Nephron (organoid): ENCODE measurements at regions not wholly inside any gene's neighbourhood (a gene's known extent, or its start where the extent isn't known, plus 50 kb on each side); places are given as distances from the start of the nearest gene placed in this dataset.

Source experiments
- H3K27ac Mint-ChIP-seq, 3 experiments: 2 replicates each; pipeline ENCODE4 v1.8.0; 2020; ENCODE audit warnings: mixed read lengths in 3 of 3, mild to moderate bottlenecking in 2 of 3, moderate library complexity in 1 of 3
- H3K27me3 Mint-ChIP-seq: 2 replicates; pipeline ENCODE4 v1.8.0; 2021; ENCODE audit warnings: low read depth, mild to moderate bottlenecking, moderate library complexity, mixed read lengths
- H3K36me3 Mint-ChIP-seq: 2 replicates; pipeline ENCODE4 v1.8.0; 2020; ENCODE audit warnings: low read depth, mixed read lengths
- H3K4me1 Mint-ChIP-seq: 2 replicates; pipeline ENCODE4 v1.8.0; 2020; ENCODE audit warnings: mixed read lengths
- H3K4me3 Mint-ChIP-seq, 3 experiments: 2 replicates each; pipeline ENCODE4 v1.8.0; 2020; ENCODE audit warnings: mild to moderate bottlenecking in 3 of 3, mixed read lengths in 3 of 3, moderate library complexity in 2 of 3
- H3K9me3 Mint-ChIP-seq: 2 replicates; pipeline ENCODE4 v1.8.0; 2020; ENCODE audit warnings: mixed read lengths
- TF ChIP-seq, protein P1 (sequence below), 3 experiments: fragments of 200-600 bp; sonication (generic); IDR thresholded peaks; one replicate each; pipeline ENCODE4 v1.5.0; 2021; ENCODE audit warnings: antibody characterized with exemption in 3 of 3; ENCODE audit not compliant: unreplicated experiment in 3 of 3

DNA sequence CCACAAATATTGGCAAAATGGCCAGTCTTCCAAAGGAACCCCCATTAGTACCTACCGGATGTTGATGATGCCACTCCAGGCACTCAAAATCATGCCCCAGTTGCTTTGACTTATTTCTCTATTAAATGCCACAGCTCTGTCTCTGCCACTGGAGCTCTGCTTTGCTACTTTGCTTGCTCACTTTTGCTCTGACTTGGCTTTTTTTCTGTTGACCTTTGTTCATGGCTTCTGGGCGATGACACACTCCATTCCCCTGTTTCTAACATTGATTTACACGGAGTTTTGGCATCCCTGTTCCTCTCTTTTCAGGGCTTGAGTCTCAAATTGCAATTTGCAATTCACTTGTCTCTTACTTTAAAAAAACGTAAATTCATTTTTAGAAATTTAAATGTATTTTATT is 217.1 kb upstream of the SPRY2 start:
- TF ChIP-seq, protein P1, sequence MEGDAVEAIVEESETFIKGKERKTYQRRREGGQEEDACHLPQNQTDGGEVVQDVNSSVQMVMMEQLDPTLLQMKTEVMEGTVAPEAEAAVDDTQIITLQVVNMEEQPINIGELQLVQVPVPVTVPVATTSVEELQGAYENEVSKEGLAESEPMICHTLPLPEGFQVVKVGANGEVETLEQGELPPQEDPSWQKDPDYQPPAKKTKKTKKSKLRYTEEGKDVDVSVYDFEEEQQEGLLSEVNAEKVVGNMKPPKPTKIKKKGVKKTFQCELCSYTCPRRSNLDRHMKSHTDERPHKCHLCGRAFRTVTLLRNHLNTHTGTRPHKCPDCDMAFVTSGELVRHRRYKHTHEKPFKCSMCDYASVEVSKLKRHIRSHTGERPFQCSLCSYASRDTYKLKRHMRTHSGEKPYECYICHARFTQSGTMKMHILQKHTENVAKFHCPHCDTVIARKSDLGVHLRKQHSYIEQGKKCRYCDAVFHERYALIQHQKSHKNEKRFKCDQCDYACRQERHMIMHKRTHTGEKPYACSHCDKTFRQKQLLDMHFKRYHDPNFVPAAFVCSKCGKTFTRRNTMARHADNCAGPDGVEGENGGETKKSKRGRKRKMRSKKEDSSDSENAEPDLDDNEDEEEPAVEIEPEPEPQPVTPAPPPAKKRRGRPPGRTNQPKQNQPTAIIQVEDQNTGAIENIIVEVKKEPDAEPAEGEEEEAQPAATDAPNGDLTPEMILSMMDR (IDR thresholded peaks at IDR 0.05; ENCODE audit: unreplicated experiment in 3 of 3) = no peak
- H3K9me3 Mint-ChIP-seq = no peaks in the 10 kb centered on the region
- peaks cover 53% of the 10 kb centered on the region for H3K4me1 Mint-ChIP-seq
- peak overlapping the region in 2 of 3 experiments; percentile 63 to 90 for H3K27ac Mint-ChIP-seq
- H3K36me3 Mint-ChIP-seq = no peaks in the 10 kb centered on the region
- H3K4me3 Mint-ChIP-seq = no peak overlapping the region
- peaks cover 5% of the 10 kb centered on the region for H3K27me3 Mint-ChIP-seq

DNA sequence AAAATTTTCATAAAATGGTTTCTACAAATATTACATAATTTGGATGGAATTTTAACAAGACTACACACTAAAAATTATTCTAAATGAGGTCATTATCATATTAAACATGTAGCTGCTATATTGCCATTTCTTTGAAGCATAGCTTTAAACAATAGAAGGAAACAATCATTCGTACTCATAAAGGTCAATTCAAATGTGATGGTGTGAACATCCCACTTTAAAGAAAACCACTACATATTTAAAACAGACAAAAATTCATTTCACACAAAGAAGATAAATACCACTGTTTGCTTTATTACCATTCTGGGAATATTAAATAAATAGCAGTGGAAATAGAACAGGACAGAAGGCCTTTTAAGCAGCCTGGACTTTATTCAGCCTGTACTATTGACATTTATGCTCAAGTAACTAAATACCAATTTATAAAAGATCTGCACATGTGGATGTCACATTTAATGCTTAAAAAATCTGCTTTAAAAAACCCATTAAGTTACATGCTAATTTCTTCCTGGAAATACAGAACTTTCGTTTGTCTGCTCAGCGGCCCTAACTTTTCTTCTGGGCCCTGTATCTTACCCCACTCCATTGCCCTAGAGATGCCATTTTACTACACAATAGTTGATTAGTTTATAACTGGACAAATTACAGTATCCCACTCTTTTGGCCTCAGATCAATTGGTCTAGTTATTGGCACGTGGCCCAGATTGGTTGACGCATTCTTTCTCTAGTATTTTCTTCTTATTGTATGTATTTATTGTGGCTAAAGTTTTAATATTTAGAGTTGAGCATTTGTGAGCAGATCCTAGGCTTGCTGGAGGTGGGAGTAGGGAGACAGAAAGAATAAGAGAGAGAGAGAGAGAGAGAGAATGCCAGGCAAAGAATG is 215.1 kb upstream of the SPRY2 start:
- Mint-ChIP-seq H3K4me3 (no peak overlapping the region), H3K9me3 (no peaks in the 10 kb centered on the region), H3K27me3 (peaks cover 5% of the 10 kb centered on the region), H3K4me1 (peaks cover 50% of the 10 kb centered on the region), H3K36me3 (no peaks in the 10 kb centered on the region), H3K27ac (peak overlapping the region in 1 of 3 experiments; percentile 12)
- TF ChIP-seq, protein P1 (IDR thresholded peaks at IDR 0.05; ENCODE audit: unreplicated experiment in 3 of 3) = no peak

DNA sequence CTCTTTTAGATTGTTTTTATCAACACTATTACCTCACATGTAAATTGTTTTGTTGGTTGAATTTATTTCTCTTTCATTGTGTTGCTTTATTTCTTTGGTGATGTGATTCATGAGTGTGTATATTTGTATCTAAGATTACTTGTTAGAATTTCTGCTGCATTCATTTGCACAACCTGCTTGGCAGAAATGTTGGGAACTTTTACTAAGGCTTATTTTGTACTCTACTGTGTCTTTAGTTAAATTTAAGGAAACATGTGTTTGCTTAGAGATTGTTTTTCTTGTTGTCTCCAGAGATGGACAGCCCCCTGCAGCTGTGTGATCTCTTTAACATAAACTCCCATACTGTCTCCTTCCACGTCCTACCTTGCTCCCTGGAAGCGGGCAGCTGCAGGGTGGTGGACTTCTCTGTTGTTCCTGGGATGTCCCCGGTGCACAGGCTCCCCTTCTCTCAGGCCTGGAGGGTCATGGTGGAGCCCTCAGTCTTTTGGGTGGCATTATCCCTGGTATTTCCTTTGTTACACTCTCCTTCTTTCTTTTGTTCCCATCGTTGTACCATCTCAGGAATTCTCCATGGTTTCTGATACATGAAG is 212.0 kb upstream of the SPRY2 start:
- Mint-ChIP-seq H3K9me3 (no peaks in the 10 kb centered on the region), H3K4me3 (no peak overlapping the region), H3K27ac (peak overlapping the region; percentile 28 to 77 (median 50)), H3K27me3 (no peaks in the 10 kb centered on the region), H3K4me1 (peaks cover 55% of the 10 kb centered on the region), H3K36me3 (no peaks in the 10 kb centered on the region)
- TF ChIP-seq, protein P1 (IDR thresholded peaks at IDR 0.05; ENCODE audit: unreplicated experiment in 3 of 3) = no peak

DNA sequence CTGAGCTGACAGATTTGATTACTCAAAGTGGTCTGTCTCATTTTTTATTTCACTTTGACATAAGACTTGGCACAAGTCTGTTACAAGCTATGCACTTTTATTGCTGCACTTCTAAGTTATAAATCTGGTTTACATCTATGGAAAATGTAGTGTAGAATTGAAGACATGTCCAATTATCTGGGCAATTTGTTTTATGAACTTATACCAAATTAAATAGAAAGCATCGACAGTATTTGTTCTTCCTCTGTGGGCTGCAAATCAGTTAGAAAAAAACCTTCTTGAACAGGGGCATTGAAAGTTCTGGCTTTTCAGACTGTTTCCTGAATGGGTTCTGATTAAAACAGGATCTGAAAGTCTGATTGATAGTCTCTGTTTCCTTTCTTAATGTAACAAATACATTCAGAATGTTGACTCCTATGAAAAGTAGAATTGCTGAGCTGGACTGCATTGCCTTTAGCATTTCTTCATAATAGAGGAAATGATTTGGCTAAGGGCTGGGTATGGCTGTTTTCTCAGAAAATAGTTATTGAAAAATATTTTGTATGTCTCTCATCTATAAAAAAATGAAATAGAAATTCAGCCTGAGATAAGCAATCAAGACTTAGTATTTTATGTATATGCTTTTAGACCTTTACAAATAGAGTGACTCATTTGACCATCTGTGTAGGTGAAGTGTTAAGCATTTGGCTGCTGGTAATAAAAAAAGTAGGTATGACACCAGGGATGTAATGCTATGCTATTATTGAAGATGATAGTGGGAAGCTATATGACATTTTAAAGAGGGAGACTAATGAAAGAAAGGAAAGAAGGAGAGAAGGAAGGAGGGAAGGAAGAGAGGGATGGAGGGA is 210.9 kb upstream of the SPRY2 start:
- no peak overlapping the region for H3K4me3 Mint-ChIP-seq
- TF ChIP-seq, protein P1 (IDR thresholded peaks at IDR 0.05; ENCODE audit: unreplicated experiment in 3 of 3) = no peak
- peak overlapping the region; percentile 50 to 84 (median 70) for H3K27ac Mint-ChIP-seq
- no peaks in the 10 kb centered on the region for H3K36me3 Mint-ChIP-seq
- H3K27me3 Mint-ChIP-seq = no peaks in the 10 kb centered on the region
- H3K4me1 Mint-ChIP-seq = peaks cover 57% of the 10 kb centered on the region
- H3K9me3 Mint-ChIP-seq = no peaks in the 10 kb centered on the region

DNA sequence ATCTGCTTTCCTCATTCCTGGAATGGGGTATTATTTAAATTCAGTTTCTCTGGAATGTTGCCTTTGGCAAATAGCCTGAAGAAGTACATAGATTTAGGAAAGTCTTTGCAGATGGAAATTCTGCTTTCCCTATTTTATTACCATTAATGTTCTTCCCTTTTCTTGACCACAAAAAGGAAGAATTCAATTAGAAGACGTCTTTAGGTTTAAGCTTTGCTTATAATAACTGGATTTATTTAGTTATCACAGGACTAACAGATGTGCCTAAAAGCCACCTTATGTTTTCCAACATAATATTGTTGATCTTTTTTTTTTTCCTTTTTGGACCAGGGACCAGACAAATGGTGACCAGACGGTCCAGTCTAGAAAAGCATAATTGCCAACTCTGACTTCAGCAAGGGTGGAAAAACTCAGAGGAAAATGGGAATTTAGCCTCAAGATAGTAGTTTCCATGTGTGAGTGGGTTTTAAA is 210.1 kb upstream of the SPRY2 start:
- Mint-ChIP-seq H3K4me1 (peaks cover 51% of the 10 kb centered on the region), H3K27me3 (no peaks in the 10 kb centered on the region), H3K36me3 (no peaks in the 10 kb centered on the region), H3K27ac (peak overlapping the region; percentile 14 to 69 (median 20)), H3K9me3 (no peaks in the 10 kb centered on the region), H3K4me3 (no peak overlapping the region)
- TF ChIP-seq, protein P1 (IDR thresholded peaks at IDR 0.05; ENCODE audit: unreplicated experiment in 3 of 3) = no peak
